Mucosa of rectum (tissue), 2 donors: ENCODE measurements at regions not wholly inside any gene's neighbourhood (a gene's known extent, or its start where the extent isn't known, plus 50 kb on each side); places are given as distances from the start of the nearest gene placed in this dataset.

Source experiments
- H3K27ac ChIP-seq, 2 donors: one replicate each; pipeline ENCODE4 v1.7.0; 2013; ENCODE audit warnings: inconsistent platforms in 2 of 2, low read depth in 2 of 2, low read length in 2 of 2
- H3K27me3 ChIP-seq, 2 donors: one replicate each; pipeline ENCODE4 v1.7.0; 2013; ENCODE audit warnings: low read length in 2 of 2; ENCODE audit not compliant: control insufficient read depth in 2 of 2, insufficient read depth in 2 of 2
- H3K36me3 ChIP-seq, 2 donors: one replicate each; pipeline ENCODE4 v1.7.0; 2013; ENCODE audit warnings: low read length in 2 of 2; ENCODE audit not compliant: control insufficient read depth in 2 of 2, insufficient read depth in 2 of 2
- H3K4me1 ChIP-seq, 2 donors: one replicate each; pipeline ENCODE4 v1.7.0; 2013; ENCODE audit warnings: low read length in 2 of 2, mild to moderate bottlenecking in 1 of 2; ENCODE audit not compliant: control insufficient read depth in 2 of 2, insufficient read depth in 2 of 2
- H3K4me3 ChIP-seq, 2 donors: one replicate each; pipeline ENCODE4 v1.7.0; 2013; ENCODE audit warnings: low read length in 2 of 2
- H3K9ac ChIP-seq, 2 donors: one replicate each; pipeline ENCODE4 v1.7.0; 2013; ENCODE audit warnings: low read length in 2 of 2, low read depth in 1 of 2, mild to moderate bottlenecking in 1 of 2
- H3K9me3 ChIP-seq, 2 donors: one replicate each; pipeline ENCODE4 v1.7.0; 2013; ENCODE audit warnings: low read length in 2 of 2; ENCODE audit not compliant: control insufficient read depth in 2 of 2
- donor health status: healthy.
- donor health status: Normal muscosa, but diverticular disease.

GRCh38 chr13:109853153-109853552, 66.8 kb upstream of the IRS2 start:
- no peak overlapping the region for H3K27ac ChIP-seq
- H3K4me1 ChIP-seq, result no peaks in the 10 kb centered on the region
- no peaks in the 10 kb centered on the region for H3K27me3 ChIP-seq
- no peak overlapping the region for H3K4me3 ChIP-seq
- H3K9me3 ChIP-seq, result no peaks in the 10 kb centered on the region
- H3K9ac ChIP-seq, result no peak overlapping the region
- no peaks in the 10 kb centered on the region for H3K36me3 ChIP-seq

GRCh38 chr13:109846185-109846584, 59.8 kb upstream of the IRS2 start:
- Histone ChIP-seq H3K27me3 (peaks cover 0 to 2% of the 10 kb centered on the region in 2 donors), H3K4me1 (no peaks in the 10 kb centered on the region), H3K9ac (no peak overlapping the region), H3K27ac (no peak overlapping the region), H3K4me3 (no peak overlapping the region), H3K36me3 (no peaks in the 10 kb centered on the region), H3K9me3 (no peaks in the 10 kb centered on the region)

DNA sequence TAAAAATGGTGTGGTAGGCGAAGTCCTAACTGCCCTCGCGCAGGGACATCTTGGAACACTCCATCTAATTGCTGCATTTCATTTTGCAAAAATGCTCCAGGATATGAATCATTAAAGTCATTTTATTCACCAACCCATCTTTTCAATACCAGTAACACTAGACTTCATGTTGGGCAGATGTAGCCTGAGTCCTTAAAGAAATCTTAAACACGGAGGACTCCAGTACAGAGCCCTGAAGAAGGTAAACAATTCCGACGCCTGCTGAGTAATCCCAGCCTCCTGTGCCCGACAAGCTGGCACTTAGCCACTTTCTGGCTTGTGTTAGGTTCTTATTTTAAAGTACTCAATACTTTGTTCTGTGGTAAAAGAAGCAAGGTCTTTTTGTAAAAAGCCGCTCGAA, 58.0 kb upstream of the IRS2 start:
- H3K9ac ChIP-seq, result no peak overlapping the region
- H3K4me3 ChIP-seq, result no peak overlapping the region
- peaks cover 0 to 2% of the 10 kb centered on the region in 2 donors for H3K27me3 ChIP-seq
- H3K36me3 ChIP-seq, result no peaks in the 10 kb centered on the region
- no peaks in the 10 kb centered on the region for H3K9me3 ChIP-seq
- no peaks in the 10 kb centered on the region for H3K4me1 ChIP-seq
- H3K27ac ChIP-seq, result no peak overlapping the region

- no peak overlapping the region for H3K9ac ChIP-seq
- no peak overlapping the region for H3K4me3 ChIP-seq
- no peaks in the 10 kb centered on the region for H3K4me1 ChIP-seq
- H3K27ac ChIP-seq, result no peak overlapping the region
- H3K27me3 ChIP-seq, result peaks cover 0 to 4% of the 10 kb centered on the region in 2 donors
- H3K36me3 ChIP-seq, result no peaks in the 10 kb centered on the region
- H3K9me3 ChIP-seq, result no peaks in the 10 kb centered on the region
Observed at GRCh38 chr13:109843695-109844094, 57.3 kb upstream of the IRS2 start.

DNA sequence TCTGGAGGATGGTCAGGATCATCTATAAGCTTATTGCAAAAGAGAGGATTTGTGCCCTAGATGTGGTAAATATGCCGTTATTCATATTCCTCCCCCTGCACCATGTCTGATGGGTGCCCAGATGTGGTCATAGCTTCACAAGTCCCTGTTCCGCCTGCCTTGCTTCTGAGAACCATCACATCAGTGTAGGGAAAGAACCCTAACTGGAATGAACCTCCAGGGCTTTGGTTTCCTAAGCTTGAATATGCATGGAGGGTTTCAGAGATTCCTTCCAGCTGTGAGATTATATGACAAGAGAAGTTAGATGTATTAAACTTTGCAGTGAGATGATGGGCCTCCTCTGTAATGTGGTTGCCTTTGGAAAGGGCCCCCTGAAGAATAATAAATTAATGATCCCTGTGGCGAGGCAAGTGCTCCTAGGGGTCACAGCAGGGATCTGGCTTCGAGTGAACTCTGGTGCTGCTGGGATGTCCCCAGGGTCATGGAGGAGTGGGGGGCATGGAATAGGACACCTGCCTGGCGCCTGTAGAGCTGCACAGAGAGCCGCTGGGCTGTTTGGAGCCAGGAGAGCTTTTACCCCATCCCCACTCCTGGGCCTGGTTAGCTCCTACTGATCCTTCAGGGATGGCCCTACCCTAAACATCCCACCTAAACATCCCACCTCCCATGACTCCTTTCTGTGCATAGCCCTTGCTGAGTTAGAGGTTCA, 56.0 kb upstream of the IRS2 start:
- H3K27me3 ChIP-seq, result peaks cover 0 to 4% of the 10 kb centered on the region in 2 donors
- H3K4me1 ChIP-seq, result no peaks in the 10 kb centered on the region
- H3K9ac ChIP-seq, result no peak overlapping the region
- H3K4me3 ChIP-seq, result no peak overlapping the region
- H3K27ac ChIP-seq, result no peak overlapping the region
- H3K9me3 ChIP-seq, result no peaks in the 10 kb centered on the region
- no peaks in the 10 kb centered on the region for H3K36me3 ChIP-seq

GRCh38 chr13:109840893-109841287, 54.5 kb upstream of the IRS2 start:
- Histone ChIP-seq H3K36me3 (no peaks in the 10 kb centered on the region), H3K4me3 (no peak overlapping the region), H3K4me1 (no peaks in the 10 kb centered on the region), H3K9ac (no peak overlapping the region), H3K9me3 (no peaks in the 10 kb centered on the region), H3K27ac (no peak overlapping the region), H3K27me3 (peaks cover 0 to 4% of the 10 kb centered on the region in 2 donors)

DNA sequence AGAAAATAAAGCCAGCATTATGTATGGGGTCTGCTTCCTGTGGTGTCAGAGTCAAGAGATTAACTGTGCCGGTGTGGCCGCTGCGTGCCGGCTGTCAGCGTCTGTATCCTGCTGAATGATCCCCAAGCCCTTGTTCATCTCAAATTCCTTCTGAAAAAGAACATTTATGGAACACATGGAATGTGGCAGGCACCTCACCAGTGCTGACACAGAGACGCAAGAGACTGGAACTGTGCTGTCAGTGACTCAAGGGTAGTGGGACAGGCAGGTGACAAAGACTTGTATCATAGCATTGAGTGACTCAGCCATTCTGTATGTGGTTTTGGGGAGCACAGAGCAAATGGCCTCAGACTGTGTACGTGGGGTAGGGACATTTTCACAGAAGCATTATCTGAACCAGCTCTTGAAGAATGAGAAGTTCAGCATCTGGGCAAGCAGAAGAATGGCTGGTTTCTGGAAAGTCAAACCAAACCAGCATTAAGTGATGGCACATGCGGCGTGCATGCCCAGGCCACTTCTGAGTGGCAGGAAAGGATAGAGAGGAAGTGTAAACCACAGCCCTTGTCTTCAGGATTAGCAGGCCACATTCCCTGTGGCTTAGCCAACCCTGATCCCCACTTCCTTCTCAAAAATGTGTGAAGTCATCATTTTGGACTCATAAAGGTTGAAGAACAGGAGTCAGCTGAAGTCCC, 54.0 kb upstream of the IRS2 start:
- no peak overlapping the region for H3K27ac ChIP-seq
- H3K36me3 ChIP-seq, result no peaks in the 10 kb centered on the region
- no peaks in the 10 kb centered on the region for H3K9me3 ChIP-seq
- H3K9ac ChIP-seq, result no peak overlapping the region
- H3K4me1 ChIP-seq, result no peaks in the 10 kb centered on the region
- H3K4me3 ChIP-seq, result no peak overlapping the region
- H3K27me3 ChIP-seq, result peaks cover 0 to 4% of the 10 kb centered on the region in 2 donors

GRCh38 chr13:109836629-109837607, 50.5 kb upstream of the IRS2 start:
- no peak overlapping the region for H3K9ac ChIP-seq
- H3K4me3 ChIP-seq, result no peak overlapping the region
- peak overlapping the region; percentile 13 to 48 for H3K27ac ChIP-seq
- peaks cover 0 to 2% of the 10 kb centered on the region in 2 donors for H3K27me3 ChIP-seq
- no peaks in the 10 kb centered on the region for H3K9me3 ChIP-seq
- no peaks in the 10 kb centered on the region for H3K36me3 ChIP-seq
- H3K4me1 ChIP-seq, result no peaks in the 10 kb centered on the region
